Upper lobe of left lung (tissue), 4 donors: ENCODE measurements at regions not wholly inside any gene's neighbourhood (a gene's known extent, or its start where the extent isn't known, plus 50 kb on each side); places are given as distances from the start of the nearest gene placed in this dataset.

Source experiments
- CTCF ChIP-seq, 6 experiments: fragments of 450-650 bp in 4 of 6; fragments of 200-600 bp in 2 of 6; sonication (generic) in 2 of 6; IDR thresholded peaks; one replicate each; pipeline ENCODE4 v1.5.1; 2016 to 2019; ENCODE audit warnings: antibody characterized with exemption in 6 of 6
- EP300 ChIP-seq, 4 donors: sonication (generic); formaldehyde crosslinking; IDR thresholded peaks; one replicate each; pipeline ENCODE4 v1.5.1; 2017; ENCODE audit warnings: antibody characterized with exemption in 4 of 4, control low read depth in 2 of 4
- POLR2A ChIP-seq, 4 donors: fragments of 450-650 bp; IDR thresholded peaks; one replicate each; pipeline ENCODE4 v1.5.1; 2016 to 2017; ENCODE audit warnings: antibody characterized with exemption in 4 of 4, mild to moderate bottlenecking in 2 of 4

- TF ChIP-seq POLR2A (IDR thresholded peaks at IDR 0.05) (no peak), CTCF (IDR thresholded peaks at IDR 0.05) (no peak), EP300 (IDR thresholded peaks at IDR 0.05) (no peak)
Observed at GRCh38 chr2:129014432-129014831, 695.8 kb upstream of the HS6ST1 start.
